ENCODE measurements at regions not wholly inside any gene's neighbourhood (a gene's known extent, or its start where the extent isn't known, plus 50 kb on each side); places are given as distances from the start of the nearest gene placed in this dataset.

- Histone ChIP-seq H3K4me1 (ENCODE audit: control insufficient read depth, insufficient read depth, low read length) (peaks cover 30% of the 10 kb centered on the region), H3K36me3 (ENCODE audit: control insufficient read depth, insufficient read depth, low read length) (no peaks in the 10 kb centered on the region), H3K27ac (ENCODE audit: low read length) (no peak overlapping the region), H3K27me3 (ENCODE audit: control insufficient read depth, insufficient read depth, low read length) (no peaks in the 10 kb centered on the region), H3K9me3 (replicated peaks; ENCODE audit: control insufficient read depth, low read depth, low read length) (no peaks in the 10 kb centered on the region), H3K4me3 (ENCODE audit: low read length) (no peak overlapping the region)
- DNase-seq, result no peak
These were observed 102.5 kb upstream of the CELF2 start for GRCh38 chr10:10915215-10915614.

GRCh38 chr10:10917031-10917430 lies 100.6 kb upstream of the CELF2 start:
- Histone ChIP-seq H3K4me3 (ENCODE audit: low read length) (no peak overlapping the region), H3K9me3 (replicated peaks; ENCODE audit: control insufficient read depth, low read depth, low read length) (no peaks in the 10 kb centered on the region), H3K27me3 (ENCODE audit: control insufficient read depth, insufficient read depth, low read length) (no peaks in the 10 kb centered on the region), H3K36me3 (ENCODE audit: control insufficient read depth, insufficient read depth, low read length) (no peaks in the 10 kb centered on the region), H3K4me1 (ENCODE audit: control insufficient read depth, insufficient read depth, low read length) (peaks cover 17% of the 10 kb centered on the region), H3K27ac (ENCODE audit: low read length) (no peak overlapping the region)
- WGBS (ENCODE audit: insufficient coverage), result 60% methylated on average over 1 of the region's 1 CpG
- peak; percentile 84 for DNase-seq

- no CpG with 5 or more reads among the region's 5 CpGs for WGBS (ENCODE audit: insufficient coverage)
- Histone ChIP-seq H3K27me3 (ENCODE audit: control insufficient read depth, insufficient read depth, low read length) (no peaks in the 10 kb centered on the region), H3K9me3 (replicated peaks; ENCODE audit: control insufficient read depth, low read depth, low read length) (no peaks in the 10 kb centered on the region), H3K4me1 (ENCODE audit: control insufficient read depth, insufficient read depth, low read length) (peaks cover 6% of the 10 kb centered on the region), H3K4me3 (ENCODE audit: low read length) (no peak overlapping the region), H3K27ac (ENCODE audit: low read length) (no peak overlapping the region), H3K36me3 (ENCODE audit: control insufficient read depth, insufficient read depth, low read length) (no peaks in the 10 kb centered on the region)
- no peak for DNase-seq
These were observed 97.7 kb upstream of the CELF2 start for GRCh38 chr10:10919976-10920375.

- H3K36me3 ChIP-seq (ENCODE audit: control insufficient read depth, insufficient read depth, low read length), result no peaks in the 10 kb centered on the region
- 96% methylated on average over 6 of the region's 12 CpGs for WGBS (ENCODE audit: insufficient coverage)
- H3K27me3 ChIP-seq (ENCODE audit: control insufficient read depth, insufficient read depth, low read length), result no peaks in the 10 kb centered on the region
- no peak for DNase-seq
- H3K27ac ChIP-seq (ENCODE audit: low read length), result no peak overlapping the region
- no peaks in the 10 kb centered on the region for H3K9me3 ChIP-seq (replicated peaks; ENCODE audit: control insufficient read depth, low read depth, low read length)
- no peak overlapping the region for H3K4me3 ChIP-seq (ENCODE audit: low read length)
- peaks cover 6% of the 10 kb centered on the region for H3K4me1 ChIP-seq (ENCODE audit: control insufficient read depth, insufficient read depth, low read length)
These were observed 95.7 kb upstream of the CELF2 start for GRCh38 chr10:10921826-10922461.

GRCh38 chr10:10923029-10923651 lies 94.5 kb upstream of the CELF2 start:
- 83% methylated on average over 16 of the region's 17 CpGs for WGBS (ENCODE audit: insufficient coverage)
- no peak for DNase-seq
- H3K27ac ChIP-seq (ENCODE audit: low read length), result no peak overlapping the region
- H3K27me3 ChIP-seq (ENCODE audit: control insufficient read depth, insufficient read depth, low read length), result no peaks in the 10 kb centered on the region
- no peak overlapping the region for H3K4me3 ChIP-seq (ENCODE audit: low read length)
- no peaks in the 10 kb centered on the region for H3K9me3 ChIP-seq (replicated peaks; ENCODE audit: control insufficient read depth, low read depth, low read length)
- H3K4me1 ChIP-seq (ENCODE audit: control insufficient read depth, insufficient read depth, low read length), result peaks cover 4% of the 10 kb centered on the region
- no peaks in the 10 kb centered on the region for H3K36me3 ChIP-seq (ENCODE audit: control insufficient read depth, insufficient read depth, low read length)

- Histone ChIP-seq H3K4me1 (ENCODE audit: control insufficient read depth, insufficient read depth, low read length) (peaks cover 4% of the 10 kb centered on the region), H3K4me3 (ENCODE audit: low read length) (no peak overlapping the region), H3K27ac (ENCODE audit: low read length) (no peak overlapping the region), H3K27me3 (ENCODE audit: control insufficient read depth, insufficient read depth, low read length) (no peaks in the 10 kb centered on the region), H3K9me3 (replicated peaks; ENCODE audit: control insufficient read depth, low read depth, low read length) (no peaks in the 10 kb centered on the region), H3K36me3 (ENCODE audit: control insufficient read depth, insufficient read depth, low read length) (no peaks in the 10 kb centered on the region)
- 95% methylated on average over 3 of the region's 4 CpGs for WGBS (ENCODE audit: insufficient coverage)
- DNase-seq, result no peak
These were observed 92.0 kb upstream of the CELF2 start for GRCh38 chr10:10925667-10926066.

GRCh38 chr10:10927608-10928007 lies 90.1 kb upstream of the CELF2 start:
- 100% methylated on average over 1 of the region's 1 CpG for WGBS (ENCODE audit: insufficient coverage)
- H3K4me1 ChIP-seq (ENCODE audit: control insufficient read depth, insufficient read depth, low read length), result peaks cover 4% of the 10 kb centered on the region
- no peak for DNase-seq

GRCh38 chr10:10930979-10931743 lies 86.5 kb upstream of the CELF2 start:
- 100% methylated on average over 1 of the region's 8 CpGs for WGBS (ENCODE audit: insufficient coverage)
- H3K4me1 ChIP-seq (ENCODE audit: control insufficient read depth, insufficient read depth, low read length), result no peaks in the 10 kb centered on the region
- no peaks in the 10 kb centered on the region for H3K9me3 ChIP-seq (replicated peaks; ENCODE audit: control insufficient read depth, low read depth, low read length)
- DNase-seq, result peak; percentile 60
- no peak overlapping the region for H3K4me3 ChIP-seq (ENCODE audit: low read length)
- H3K36me3 ChIP-seq (ENCODE audit: control insufficient read depth, insufficient read depth, low read length), result no peaks in the 10 kb centered on the region
- H3K27ac ChIP-seq (ENCODE audit: low read length), result peak overlapping the region; percentile 25
- H3K27me3 ChIP-seq (ENCODE audit: control insufficient read depth, insufficient read depth, low read length), result no peaks in the 10 kb centered on the region

More at GRCh38 chr10:10927608-10928007, 90.1 kb upstream of the CELF2 start:
- Histone ChIP-seq H3K27me3 (ENCODE audit: control insufficient read depth, insufficient read depth, low read length) (no peaks in the 10 kb centered on the region), H3K36me3 (ENCODE audit: control insufficient read depth, insufficient read depth, low read length) (no peaks in the 10 kb centered on the region), H3K27ac (ENCODE audit: low read length) (no peak overlapping the region), H3K4me3 (ENCODE audit: low read length) (no peak overlapping the region), H3K9me3 (replicated peaks; ENCODE audit: control insufficient read depth, low read depth, low read length) (no peaks in the 10 kb centered on the region)

GRCh38 chr10:10935032-10935431 lies 82.6 kb upstream of the CELF2 start:
- Histone ChIP-seq H3K27ac (ENCODE audit: low read length) (no peak overlapping the region), H3K36me3 (ENCODE audit: control insufficient read depth, insufficient read depth, low read length) (no peaks in the 10 kb centered on the region), H3K9me3 (replicated peaks; ENCODE audit: control insufficient read depth, low read depth, low read length) (no peaks in the 10 kb centered on the region), H3K4me3 (ENCODE audit: low read length) (no peak overlapping the region), H3K4me1 (ENCODE audit: control insufficient read depth, insufficient read depth, low read length) (peaks cover 6% of the 10 kb centered on the region), H3K27me3 (ENCODE audit: control insufficient read depth, insufficient read depth, low read length) (no peaks in the 10 kb centered on the region)
- WGBS (ENCODE audit: insufficient coverage), result 81% methylated on average over 2 of the region's 4 CpGs
- DNase-seq, result no peak

- H3K36me3 ChIP-seq (ENCODE audit: control insufficient read depth, insufficient read depth, low read length), result no peaks in the 10 kb centered on the region
- H3K27me3 ChIP-seq (ENCODE audit: control insufficient read depth, insufficient read depth, low read length), result no peaks in the 10 kb centered on the region
- peak; percentile 37 for DNase-seq
- H3K4me1 ChIP-seq (ENCODE audit: control insufficient read depth, insufficient read depth, low read length), result peaks cover 11% of the 10 kb centered on the region
- H3K9me3 ChIP-seq (replicated peaks; ENCODE audit: control insufficient read depth, low read depth, low read length), result no peaks in the 10 kb centered on the region
- no peak overlapping the region for H3K4me3 ChIP-seq (ENCODE audit: low read length)
- no peak overlapping the region for H3K27ac ChIP-seq (ENCODE audit: low read length)
- 35% methylated on average over 3 of the region's 7 CpGs for WGBS (ENCODE audit: insufficient coverage)
These were observed 79.0 kb upstream of the CELF2 start for GRCh38 chr10:10938676-10939075.
